HEK293 (cell line): ENCODE measurements at regions not wholly inside any gene's neighbourhood (a gene's known extent, or its start where the extent isn't known, plus 50 kb on each side); places are given as distances from the start of the nearest gene placed in this dataset.

ENCODE experiments used
- ZNF433 ChIP-seq: fragments of 450-650 bp; formaldehyde crosslinking; IDR thresholded peaks from 2 replicates; pipeline ENCODE4 v1.5.1; 2016; ENCODE audit warnings: missing biosample characterization, missing genetic modification characterization, low read depth

GRCh38 chr2:121165038-121165542 is 119.9 kb downstream of the TFCP2L1 start (continued):
- no peak for TF ChIP-seq ZNF433 (tag by site-specific recombination)
